Bronchial epithelial cell (primary cell): ENCODE measurements at regions not wholly inside any gene's neighbourhood (a gene's known extent, or its start where the extent isn't known, plus 50 kb on each side); places are given as distances from the start of the nearest gene placed in this dataset.
"Not testable (repeated sequence)": the region's sequence is repeated elsewhere in the genome, so short reads cannot be mapped to it uniquely, and the experiment has no call there.

Source experiments
- DNase-seq: peaks from one replicate; pipeline ENCODE4 v3.0.0-alpha.2; 2010; ENCODE audit warnings: low read depth
- FAIRE-seq: peaks from 2 replicates; lab custom pipeline; 2011; peaks lifted over from hg19 to GRCh38; lab: Jason Lieb, UNC
- H3K27me3 ChIP-seq: 2 replicates; pipeline ENCODE4 v1.5.1; 2011; ENCODE audit warnings: low read length; ENCODE audit not compliant: control insufficient read depth, insufficient read depth
- H3K36me3 ChIP-seq: 2 replicates; pipeline ENCODE4 v1.5.1; 2011; ENCODE audit warnings: low read length; ENCODE audit not compliant: control insufficient read depth, insufficient read depth
- H3K4me3 ChIP-seq: 2 replicates; pipeline ENCODE4 v1.5.1; 2011; ENCODE audit warnings: mild to moderate bottlenecking, low read depth, low read length, control low read depth
- TF ChIP-seq, protein P1 (sequence below): IDR thresholded peaks from 2 replicates; pipeline ENCODE4 v1.5.1; 2011; ENCODE audit warnings: mild to moderate bottlenecking, moderate library complexity, low read length, control low read depth, inconsistent platforms; ENCODE audit not compliant: insufficient read depth, severe bottlenecking

- Histone ChIP-seq H3K36me3 (no peaks in the 10 kb centered on the region), H3K27me3 (no peaks in the 10 kb centered on the region), H3K4me3 (no peak overlapping the region)
- DNase-seq (peak; percentile 37), FAIRE-seq (no peak)
- TF ChIP-seq, protein P1, sequence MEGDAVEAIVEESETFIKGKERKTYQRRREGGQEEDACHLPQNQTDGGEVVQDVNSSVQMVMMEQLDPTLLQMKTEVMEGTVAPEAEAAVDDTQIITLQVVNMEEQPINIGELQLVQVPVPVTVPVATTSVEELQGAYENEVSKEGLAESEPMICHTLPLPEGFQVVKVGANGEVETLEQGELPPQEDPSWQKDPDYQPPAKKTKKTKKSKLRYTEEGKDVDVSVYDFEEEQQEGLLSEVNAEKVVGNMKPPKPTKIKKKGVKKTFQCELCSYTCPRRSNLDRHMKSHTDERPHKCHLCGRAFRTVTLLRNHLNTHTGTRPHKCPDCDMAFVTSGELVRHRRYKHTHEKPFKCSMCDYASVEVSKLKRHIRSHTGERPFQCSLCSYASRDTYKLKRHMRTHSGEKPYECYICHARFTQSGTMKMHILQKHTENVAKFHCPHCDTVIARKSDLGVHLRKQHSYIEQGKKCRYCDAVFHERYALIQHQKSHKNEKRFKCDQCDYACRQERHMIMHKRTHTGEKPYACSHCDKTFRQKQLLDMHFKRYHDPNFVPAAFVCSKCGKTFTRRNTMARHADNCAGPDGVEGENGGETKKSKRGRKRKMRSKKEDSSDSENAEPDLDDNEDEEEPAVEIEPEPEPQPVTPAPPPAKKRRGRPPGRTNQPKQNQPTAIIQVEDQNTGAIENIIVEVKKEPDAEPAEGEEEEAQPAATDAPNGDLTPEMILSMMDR = no peak
Measured at GRCh38 chr10:5282137-5282536, 82.6 kb upstream of the UCN3 start.

DNA sequence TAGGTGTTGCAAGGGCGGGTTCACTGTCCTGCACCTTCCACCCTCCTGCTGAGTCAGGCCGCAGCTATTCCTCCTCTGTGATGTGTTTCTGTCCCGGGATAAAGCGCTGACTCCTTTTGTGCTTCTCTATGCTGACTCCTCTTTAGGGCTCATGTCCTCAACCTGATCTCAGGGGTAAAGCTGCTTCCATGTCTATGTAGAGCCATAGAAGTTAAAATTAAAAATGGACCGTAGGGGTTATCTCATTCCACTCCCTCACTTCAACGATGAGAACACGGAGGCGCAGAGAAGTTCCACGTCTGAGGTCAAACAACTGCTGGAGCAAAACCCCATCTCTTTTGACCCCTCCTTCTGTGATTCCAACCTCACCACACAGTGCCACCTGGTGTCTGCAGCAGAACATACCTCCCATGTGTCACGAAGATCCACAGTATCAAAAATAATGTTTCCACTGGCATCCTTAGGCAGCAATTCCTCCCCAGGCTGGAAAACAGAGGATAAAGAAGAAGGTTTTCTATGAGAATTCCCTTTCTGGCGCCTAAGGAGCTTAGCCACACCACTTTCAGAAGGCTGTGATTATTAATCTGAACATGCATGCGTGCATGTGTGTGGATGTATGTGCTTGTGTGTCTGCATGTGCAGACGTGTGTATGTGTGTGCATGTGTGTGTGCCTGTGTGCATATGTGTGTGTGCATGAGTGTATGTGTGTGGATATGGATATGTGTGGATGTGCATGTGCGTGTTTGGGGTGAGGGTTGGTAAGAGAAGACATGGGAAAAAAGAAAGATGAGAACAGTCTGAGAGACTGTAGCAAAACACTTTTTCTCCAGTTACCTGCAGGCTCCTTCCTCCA, 81.2 kb upstream of the UCN3 start:
- Histone ChIP-seq H3K27me3 (no peaks in the 10 kb centered on the region), H3K36me3 (no peaks in the 10 kb centered on the region), H3K4me3 (no peak overlapping the region)
- TF ChIP-seq, protein P1 = peak; percentile 71
- DNase-seq (peak; percentile 64), FAIRE-seq (no peak)

- TF ChIP-seq, protein P1 = no peak
- H3K4me3 ChIP-seq = no peak overlapping the region
- DNase-seq (peak; percentile 85), FAIRE-seq (no peak)
- H3K27me3 ChIP-seq = no peaks in the 10 kb centered on the region
- no peaks in the 10 kb centered on the region for H3K36me3 ChIP-seq
Measured at GRCh38 chr10:5284311-5285057, 80.3 kb upstream of the UCN3 start.

- H3K27me3 ChIP-seq = no peaks in the 10 kb centered on the region
- TF ChIP-seq, protein P1 = no peak
- DNase-seq (no peak), FAIRE-seq (no peak)
- no peaks in the 10 kb centered on the region for H3K36me3 ChIP-seq
- no peak overlapping the region for H3K4me3 ChIP-seq
Measured at GRCh38 chr10:5285186-5285585, 79.6 kb upstream of the UCN3 start.

GRCh38 chr10:5288359-5288758, 76.4 kb upstream of the UCN3 start:
- Histone ChIP-seq H3K27me3 (no peaks in the 10 kb centered on the region), H3K4me3 (no peak overlapping the region), H3K36me3 (no peaks in the 10 kb centered on the region)
- no peak for FAIRE-seq
- TF ChIP-seq, protein P1 = no peak
- no peak for DNase-seq

DNA sequence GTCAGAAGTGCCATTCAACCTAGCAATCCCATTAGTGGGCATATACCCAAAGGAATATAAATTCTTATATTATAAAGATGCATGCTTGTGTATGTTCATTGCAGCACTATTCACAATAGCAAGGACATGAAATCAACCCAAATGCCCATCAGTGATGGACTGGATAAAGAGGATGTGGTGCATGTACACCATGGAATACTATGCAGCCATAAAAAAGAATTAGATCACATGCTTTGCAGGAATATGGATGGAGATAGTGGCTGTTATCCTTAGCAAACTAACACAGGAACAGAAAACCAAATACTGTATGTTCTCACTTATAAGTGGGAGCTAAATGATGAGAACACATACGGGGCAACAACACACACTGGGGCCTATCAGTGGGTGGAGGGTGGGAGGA, 75.5 kb upstream of the UCN3 start:
- H3K27me3 ChIP-seq, DNase-seq, H3K4me3 ChIP-seq, FAIRE-seq, H3K36me3 ChIP-seq: not testable (repeated sequence)
